ENCODE measurements at regions not wholly inside any gene's neighbourhood (a gene's known extent, or its start where the extent isn't known, plus 50 kb on each side); places are given as distances from the start of the nearest gene placed in this dataset.
A peak's percentile ranks its signal among the peaks of the same experiment; 100 is the strongest.
"Not testable (repeated sequence)": the region's sequence is repeated elsewhere in the genome, so short reads cannot be mapped to it uniquely, and the experiment has no call there.

GRCh38 chrX:128992107-128992971 is 531.0 kb downstream of the SMARCA1 start:
- Mint-ChIP-seq H3K4me1 (ENCODE audit: low read depth, unreplicated experiment) (no peaks in the 10 kb centered on the region), H3K27ac (ENCODE audit: unreplicated experiment) (no peak overlapping the region), H3K27me3 (ENCODE audit: unreplicated experiment) (no peaks in the 10 kb centered on the region), H3K9me3 (ENCODE audit: unreplicated experiment) (peaks cover 1% of the 10 kb centered on the region), H3K36me3 (ENCODE audit: unreplicated experiment) (peaks cover 4% of the 10 kb centered on the region), H3K4me3 (ENCODE audit: unreplicated experiment) (no peak overlapping the region)
- TF ChIP-seq CTCF (IDR thresholded peaks at IDR 0.05; ENCODE audit: partially characterized antibody, unreplicated experiment) = no peak
- DNase-seq = no peak

- Mint-ChIP-seq H3K27ac (ENCODE audit: unreplicated experiment) (no peak overlapping the region), H3K36me3 (ENCODE audit: unreplicated experiment) (no peaks in the 10 kb centered on the region), H3K27me3 (ENCODE audit: unreplicated experiment) (no peaks in the 10 kb centered on the region), H3K4me3 (ENCODE audit: unreplicated experiment) (no peak overlapping the region), H3K9me3 (ENCODE audit: unreplicated experiment) (no peaks in the 10 kb centered on the region), H3K4me1 (ENCODE audit: low read depth, unreplicated experiment) (peaks cover 6% of the 10 kb centered on the region)
- peak; percentile 71 for DNase-seq
- peak; percentile 66 for TF ChIP-seq CTCF (IDR thresholded peaks at IDR 0.05; ENCODE audit: partially characterized antibody, unreplicated experiment)
These were observed 547.5 kb downstream of the SMARCA1 start for GRCh38 chrX:128975745-128976144.

- Mint-ChIP-seq H3K4me3 (ENCODE audit: unreplicated experiment) (no peak overlapping the region), H3K4me1 (ENCODE audit: low read depth, unreplicated experiment) (peaks cover 6% of the 10 kb centered on the region), H3K27me3 (ENCODE audit: unreplicated experiment) (no peaks in the 10 kb centered on the region), H3K9me3 (ENCODE audit: unreplicated experiment) (no peaks in the 10 kb centered on the region), H3K27ac (ENCODE audit: unreplicated experiment) (no peak overlapping the region), H3K36me3 (ENCODE audit: unreplicated experiment) (no peaks in the 10 kb centered on the region)
- DNase-seq = no peak
- no peak for TF ChIP-seq CTCF (IDR thresholded peaks at IDR 0.05; ENCODE audit: partially characterized antibody, unreplicated experiment)
These were observed 550.3 kb downstream of the SMARCA1 start for GRCh38 chrX:128973033-128973432.

GRCh38 chrX:128961290-128961689 is 562.0 kb downstream of the SMARCA1 start:
- H3K9me3 Mint-ChIP-seq (ENCODE audit: unreplicated experiment) = no peaks in the 10 kb centered on the region

GRCh38 chrX:128954697-128955096 is 568.6 kb downstream of the SMARCA1 start:
- H3K4me1 Mint-ChIP-seq (ENCODE audit: low read depth, unreplicated experiment); H3K27me3 Mint-ChIP-seq (ENCODE audit: unreplicated experiment); H3K9me3 Mint-ChIP-seq (ENCODE audit: unreplicated experiment); H3K4me3 Mint-ChIP-seq (ENCODE audit: unreplicated experiment); H3K27ac Mint-ChIP-seq (ENCODE audit: unreplicated experiment); DNase-seq; H3K36me3 Mint-ChIP-seq (ENCODE audit: unreplicated experiment): not testable (repeated sequence)

More at GRCh38 chrX:128961290-128961689, 562.0 kb downstream of the SMARCA1 start:
- no peaks in the 10 kb centered on the region for H3K27me3 Mint-ChIP-seq (ENCODE audit: unreplicated experiment)
- no peak for DNase-seq
- H3K36me3 Mint-ChIP-seq (ENCODE audit: unreplicated experiment) = no peaks in the 10 kb centered on the region
- H3K27ac Mint-ChIP-seq (ENCODE audit: unreplicated experiment) = no peak overlapping the region
- no peak overlapping the region for H3K4me3 Mint-ChIP-seq (ENCODE audit: unreplicated experiment)
- H3K4me1 Mint-ChIP-seq (ENCODE audit: low read depth, unreplicated experiment) = no peaks in the 10 kb centered on the region
- no peak for TF ChIP-seq CTCF (IDR thresholded peaks at IDR 0.05; ENCODE audit: partially characterized antibody, unreplicated experiment)
